Adipose tissue (tissue), 3 donors: ENCODE measurements at regions not wholly inside any gene's neighbourhood (a gene's known extent, or its start where the extent isn't known, plus 50 kb on each side); places are given as distances from the start of the nearest gene placed in this dataset.
"Not testable (repeated sequence)": the region's sequence is repeated elsewhere in the genome, so short reads cannot be mapped to it uniquely, and the experiment has no call there.

Experiments used
- H3K27ac ChIP-seq: one replicate; pipeline ENCODE4 v1.5.1; 2013; ENCODE audit warnings: low read depth, low read length
- WGBS, 3 donors: extraction: QIAGEN DNeasy Blood & Tissue Kit; methylation state at CpG; one replicate each; pipeline ENCODE4 v1.1.7; 2013; 5-methylcytosine and 5-hydroxymethylcytosine counted together
- donor health status: healthy with polysubstance abuse.
- donor health status: Bipolar disorder and iron deficiency.
- donor health status: healthy.

DNA sequence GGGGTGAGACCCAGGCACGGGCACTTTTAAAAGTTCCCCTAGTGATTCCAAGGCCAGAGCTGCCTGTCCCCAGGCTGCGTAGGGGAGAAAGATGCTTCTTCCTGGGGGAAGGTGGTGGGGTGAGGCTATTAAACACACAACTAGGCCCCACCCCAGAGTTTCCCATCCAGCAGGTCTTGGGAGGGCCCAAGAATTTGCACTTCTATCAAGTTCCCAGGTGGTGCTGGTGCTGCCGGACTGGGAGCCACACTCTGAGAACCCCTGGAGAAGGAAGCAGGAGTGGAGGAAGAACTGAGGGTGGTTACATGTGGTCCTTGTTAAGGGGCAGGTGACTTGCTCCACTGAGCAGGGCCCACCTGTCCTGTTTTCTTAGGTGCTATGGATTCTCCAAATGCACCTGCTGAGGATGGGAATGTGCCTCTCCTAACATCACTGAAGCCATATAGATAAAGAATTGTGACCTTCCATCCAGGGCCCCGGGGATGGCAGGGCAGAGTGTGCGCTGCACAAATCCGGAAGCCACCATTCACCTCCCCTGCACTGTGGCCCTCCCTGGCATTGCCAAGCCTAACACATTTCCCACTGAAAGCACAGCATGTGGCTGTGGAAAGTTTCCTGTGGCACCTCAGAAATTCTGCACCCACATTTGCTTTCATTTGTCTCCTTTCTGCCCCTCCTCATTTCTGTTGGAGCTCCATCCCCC, 111.5 kb upstream of the MEF2A start:
- no peak overlapping the region for H3K27ac ChIP-seq
- WGBS, 3 donors, result 89 to 96% (median 95%) methylated on average over 6 of the region's 6 CpGs

DNA sequence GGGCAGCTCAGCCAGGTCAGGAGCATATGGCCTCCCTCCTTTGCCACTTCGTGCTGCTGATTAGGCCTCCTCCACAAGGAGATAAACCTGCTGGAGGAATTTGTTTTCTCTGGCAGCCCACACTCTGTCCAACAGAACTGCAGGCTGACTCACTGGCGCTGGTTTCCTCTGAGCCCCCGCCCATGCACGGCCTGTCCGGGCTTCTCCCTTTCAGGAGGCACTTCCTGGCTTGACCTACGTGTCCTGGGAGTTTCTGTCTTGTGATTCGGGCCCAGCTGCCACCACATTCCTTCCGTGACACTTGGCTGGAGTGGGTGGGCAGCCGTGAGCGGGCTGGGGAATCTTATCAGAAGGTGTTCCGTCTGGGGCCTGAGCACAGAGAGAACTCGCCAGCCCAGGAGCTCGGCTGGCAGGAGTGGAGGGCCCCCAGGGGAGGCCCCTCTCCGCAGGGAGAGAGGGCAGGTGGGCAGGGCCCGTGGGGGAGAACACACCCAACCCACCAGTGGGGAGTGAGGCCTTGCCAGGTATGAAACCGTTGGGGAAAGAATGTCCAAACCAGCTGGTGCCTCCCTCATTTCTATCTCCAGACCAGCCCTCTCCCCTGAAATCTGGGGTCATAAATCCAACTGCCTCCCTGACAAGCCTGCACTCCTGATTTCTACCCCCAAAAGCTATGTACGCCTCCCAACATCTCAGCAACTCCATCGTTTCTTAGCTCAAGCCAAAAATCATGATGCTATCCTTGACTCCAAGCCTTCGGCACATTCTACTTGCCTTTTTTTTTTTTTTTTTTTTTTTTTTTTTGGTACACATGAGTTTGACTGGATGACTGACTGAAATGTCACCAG, 110.6 kb upstream of the MEF2A start:
- no peak overlapping the region for H3K27ac ChIP-seq
- WGBS, 3 donors, result 36 to 51% (median 44%) methylated on average over 18 to 19 of the region's 19 CpGs

- no peak overlapping the region for H3K27ac ChIP-seq
Observed at GRCh38 chr15:99455789-99456160, 110.0 kb upstream of the MEF2A start.

- H3K27ac ChIP-seq, result no peak overlapping the region
- 64 to 94% (median 87%) methylated on average over 2 of the region's 2 CpGs for WGBS, 3 donors
Observed at GRCh38 chr15:99464137-99464536, 101.6 kb upstream of the MEF2A start.

- 74 to 82% (median 76%) methylated on average over 18 of the region's 18 CpGs for WGBS, 3 donors
- no peak overlapping the region for H3K27ac ChIP-seq
Observed at GRCh38 chr15:99466701-99467337, 99.0 kb upstream of the MEF2A start.

DNA sequence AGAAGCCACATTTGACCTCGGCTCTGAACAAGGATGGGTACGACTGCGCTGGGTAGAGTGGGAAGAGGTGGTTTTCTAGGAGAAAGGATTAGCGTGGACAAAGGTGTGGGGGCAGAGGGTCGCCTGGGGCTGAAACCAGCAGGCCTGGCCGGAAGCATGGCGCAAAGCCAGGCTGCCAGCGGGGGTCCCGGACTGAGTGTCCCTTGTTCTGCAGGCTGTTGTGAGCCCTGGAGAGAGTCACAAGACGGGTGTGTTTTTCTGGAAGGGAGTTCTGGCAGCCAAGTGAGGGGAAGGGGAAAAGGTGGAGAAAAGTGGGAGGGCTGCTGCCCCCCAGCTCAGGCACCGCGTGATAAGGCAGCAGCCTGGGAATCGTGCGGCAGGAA, 98.5 kb upstream of the MEF2A start:
- 88 to 94% (median 90%) methylated on average over 14 of the region's 14 CpGs for WGBS, 3 donors
- H3K27ac ChIP-seq, result no peak overlapping the region

DNA sequence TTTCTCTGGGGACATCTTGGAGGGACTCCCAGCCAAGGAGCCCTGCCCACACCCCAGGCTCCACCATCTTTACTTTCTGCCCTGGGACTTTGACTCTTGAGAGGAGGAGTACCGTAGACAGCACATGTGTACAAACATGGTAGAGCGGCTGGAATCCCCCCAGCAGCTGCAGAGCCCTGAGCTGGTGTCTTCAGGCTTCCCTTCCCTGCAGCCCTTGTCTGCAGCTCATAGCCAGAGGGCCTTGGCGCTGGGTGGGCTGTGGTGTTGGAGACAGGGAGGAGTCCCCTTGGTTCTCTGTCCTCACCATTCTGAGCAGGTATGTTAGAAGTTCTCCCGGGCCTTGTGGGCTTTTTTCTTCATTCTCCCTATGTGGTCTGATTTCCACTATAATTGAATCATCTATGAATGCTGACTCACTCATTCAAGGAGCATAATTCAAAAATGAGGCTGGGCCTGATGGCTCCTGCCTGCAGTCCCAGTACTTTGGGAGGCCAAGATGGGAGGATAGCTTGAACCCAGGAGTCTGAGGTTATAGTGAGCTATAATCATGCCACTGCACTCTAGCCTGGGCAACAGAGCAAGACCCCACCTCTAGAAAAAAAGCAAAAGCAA, 97.8 kb upstream of the MEF2A start:
- H3K27ac ChIP-seq, result no peak overlapping the region
- WGBS, 3 donors, result 68 to 74% (median 72%) methylated on average over 4 of the region's 4 CpGs

GRCh38 chr15:99470204-99470603, 95.6 kb upstream of the MEF2A start:
- WGBS, 3 donors, result 93 to 99% (median 95%) methylated on average over 3 of the region's 3 CpGs
- H3K27ac ChIP-seq, result not testable (repeated sequence)

GRCh38 chr15:99472416-99473145, 93.2 kb upstream of the MEF2A start:
- 63 to 85% (median 85%) methylated on average over 12 of the region's 12 CpGs for WGBS, 3 donors
- H3K27ac ChIP-seq, result no peak overlapping the region

GRCh38 chr15:99473981-99474906, 91.5 kb upstream of the MEF2A start:
- 73 to 90% (median 76%) methylated on average over 24 of the region's 24 CpGs for WGBS, 3 donors
- H3K27ac ChIP-seq, result no peak overlapping the region

DNA sequence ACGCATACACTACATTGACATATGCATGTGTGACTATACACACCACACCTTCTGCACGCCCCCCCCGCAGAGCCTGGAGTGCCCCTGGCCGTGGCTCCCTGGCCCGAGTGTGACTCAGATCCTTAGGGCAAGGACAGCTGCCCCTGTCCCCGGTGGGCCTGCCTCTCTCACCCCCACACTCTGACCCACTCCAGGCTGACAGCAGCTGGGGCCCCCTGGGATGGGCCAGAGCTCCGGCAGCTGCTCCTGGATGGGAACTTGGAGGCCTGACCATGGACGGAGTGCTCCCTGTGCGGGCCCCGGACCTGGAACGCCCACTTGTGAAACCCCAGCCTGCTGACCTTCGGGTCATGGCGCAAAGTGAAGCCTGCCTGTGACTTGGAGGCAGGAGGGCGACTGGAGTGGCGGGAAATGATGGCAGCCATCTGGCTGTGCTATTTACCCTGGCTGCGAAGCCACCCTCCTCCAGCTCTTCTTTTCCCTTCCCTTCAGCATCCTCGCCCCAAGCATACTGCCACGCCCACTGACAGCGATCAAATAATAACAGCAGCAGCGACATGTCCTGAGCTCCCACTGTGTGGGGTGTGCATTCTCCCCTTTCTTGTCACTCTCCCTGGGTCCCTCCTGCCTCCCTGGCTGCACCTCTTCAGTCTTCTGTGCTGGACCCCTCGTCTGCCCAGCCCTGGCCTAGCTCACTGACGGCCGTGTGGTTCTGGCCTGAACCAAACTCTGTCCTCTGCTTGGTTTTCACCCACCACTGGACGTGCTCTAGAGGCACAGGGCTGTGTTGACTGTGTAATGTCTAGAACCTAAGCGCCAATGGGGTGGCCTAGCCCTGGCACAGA, 90.7 kb upstream of the MEF2A start:
- WGBS, 3 donors, result 79 to 92% (median 80%) methylated on average over 25 of the region's 25 CpGs
- no peak overlapping the region for H3K27ac ChIP-seq

GRCh38 chr15:99475754-99476412, 89.9 kb upstream of the MEF2A start:
- 88 to 90% (median 89%) methylated on average over 14 of the region's 14 CpGs for WGBS, 3 donors

GRCh38 chr15:99476413-99477222, 89.2 kb upstream of the MEF2A start:
- no peak overlapping the region for H3K27ac ChIP-seq
- WGBS, 3 donors, result 32 to 69% (median 34%) methylated on average over 26 of the region's 26 CpGs

More at GRCh38 chr15:99475754-99476412, 89.9 kb upstream of the MEF2A start:
- no peak overlapping the region for H3K27ac ChIP-seq

GRCh38 chr15:99477791-99478471, 87.9 kb upstream of the MEF2A start:
- H3K27ac ChIP-seq, result no peak overlapping the region
- 82 to 87% (median 85%) methylated on average over 12 of the region's 12 CpGs for WGBS, 3 donors

GRCh38 chr15:99478977-99479376, 86.8 kb upstream of the MEF2A start:
- 80 to 91% (median 85%) methylated on average over 2 of the region's 2 CpGs for WGBS, 3 donors
- H3K27ac ChIP-seq, result no peak overlapping the region
